T-cell (primary cell): ENCODE measurements at regions not wholly inside any gene's neighbourhood (a gene's known extent, or its start where the extent isn't known, plus 50 kb on each side); places are given as distances from the start of the nearest gene placed in this dataset.

ENCODE experiments used
- ATAC-seq, 4 experiments: fragments of 200-7000 bp in 3 of 4; fragments of 150-1000 bp in 1 of 4; cut with Tn5 transposase; replicated peaks in 1 of 4; 1 replicate in 3 of 4; 2 replicates in 1 of 4; pipeline ENCODE4 v1.10.0; 2021; ENCODE audit warnings: moderate library complexity in 3 of 4, mild to moderate bottlenecking in 2 of 4, moderate number of reproducible peaks in 1 of 4
- CTCF ChIA-PET, 2 donors: fragments of 300-600 bp; sonication (Branson Sonifier 250); formaldehyde crosslinking; loops; one replicate each; lab custom pipeline; 2022; ENCODE audit warnings: antibody characterized with exemption in 2 of 2; lab: Charles Lee
- POLR2A ChIA-PET, 2 donors: fragments of 300-600 bp; sonication (Branson Sonifier 250); formaldehyde crosslinking; loops; one replicate each; lab custom pipeline; 2022; ENCODE audit warnings: antibody characterized with exemption in 2 of 2; lab: Charles Lee
- DNase-seq, 35 experiments: peaks; one replicate each; pipeline versions ENCODE4 v3.0.0 to v3.0.0-alpha.2; 2013 to 2023
- H3K27ac ChIP-seq: one replicate; pipeline ENCODE4 v1.5.1; 2013; ENCODE audit warnings: low read length
- H3K27me3 ChIP-seq, 2 experiments: replicated peaks in 1 of 2; 1 replicate in 1 of 2; 2 replicates in 1 of 2; pipeline versions ENCODE4 v1.6.1 to v1.7.0; 2013; ENCODE audit warnings: low read length in 1 of 2, mixed read lengths in 1 of 2; ENCODE audit not compliant: control insufficient read depth in 2 of 2, insufficient read depth in 2 of 2; ENCODE audit errors: extremely low read depth in 1 of 2
- H3K36me3 ChIP-seq, 2 donors: 1 replicate in 1 of 2; 2 replicates in 1 of 2; pipeline versions ENCODE4 v1.6.1 to v1.7.0; 2013; ENCODE audit warnings: low read length in 1 of 2; ENCODE audit not compliant: control insufficient read depth in 2 of 2, insufficient read depth in 1 of 2; ENCODE audit errors: extremely low read depth in 1 of 2
- H3K4me1 ChIP-seq, 2 experiments: 1 replicate in 1 of 2; 2 replicates in 1 of 2; pipeline versions ENCODE4 v1.6.1 to v1.7.0; 2013; ENCODE audit warnings: low read length in 2 of 2, mixed read lengths in 1 of 2; ENCODE audit not compliant: insufficient read depth in 2 of 2, control insufficient read depth in 1 of 2; ENCODE audit errors: extremely low read depth in 1 of 2
- H3K4me3 ChIP-seq, 2 donors: 1 replicate in 1 of 2; 2 replicates in 1 of 2; pipeline versions ENCODE4 v1.5.1 to v1.7.0; 2013; ENCODE audit warnings: mild to moderate bottlenecking in 2 of 2, low read length in 1 of 2, moderate library complexity in 1 of 2; ENCODE audit not compliant: control insufficient read depth in 1 of 2; ENCODE audit errors: extremely low read depth in 1 of 2
- H3K9me3 ChIP-seq: 2 replicates; pipeline ENCODE4 v1.7.0; 2013
- H3K27ac Mint-ChIP-seq, 2 donors: one replicate each; pipeline ENCODE4 v1.8.0; 2020 to 2021; ENCODE audit warnings: mild to moderate bottlenecking in 2 of 2, mixed read lengths in 2 of 2
- H3K27me3 Mint-ChIP-seq, 2 donors: one replicate each; pipeline ENCODE4 v1.8.0; 2021 to 2022; ENCODE audit warnings: mixed read lengths in 2 of 2
- H3K36me3 Mint-ChIP-seq: one replicate; pipeline ENCODE4 v1.8.0; 2021; ENCODE audit warnings: mixed read lengths
- H3K4me1 Mint-ChIP-seq, 3 donors: one replicate each; pipeline ENCODE4 v1.8.0; 2020 to 2022; ENCODE audit warnings: mixed read lengths in 3 of 3, mild to moderate bottlenecking in 1 of 3
- H3K4me3 Mint-ChIP-seq, 3 donors: one replicate each; pipeline ENCODE4 v1.8.0; 2020 to 2022; ENCODE audit warnings: mild to moderate bottlenecking in 3 of 3, mixed read lengths in 3 of 3, moderate library complexity in 3 of 3
- H3K9me3 Mint-ChIP-seq, 3 donors: one replicate each; pipeline ENCODE4 v1.8.0; 2020 to 2022; ENCODE audit warnings: mixed read lengths in 3 of 3
- WGBS: methylation state at CpG from one replicate; pipeline ENCODE4 v1.1.5; 2013; ENCODE audit warnings: missing lambda C conversion rate; ENCODE audit not compliant: insufficient coverage; 5-methylcytosine and 5-hydroxymethylcytosine counted together

GRCh38 chr13:80055847-80056246, 285.1 kb downstream of the SPRY2 start:
- Histone ChIP-seq H3K9me3 (no peaks in the 10 kb centered on the region), H3K27me3 (no peaks in the 10 kb centered on the region), H3K27ac (no peak overlapping the region), H3K36me3 (no peaks in the 10 kb centered on the region), H3K4me1 (no peaks in the 10 kb centered on the region), H3K4me3 (no peak overlapping the region)
- ChIA-PET CTCF (no interaction called here), POLR2A (no interaction called here)
- Mint-ChIP-seq H3K4me3 (no peak overlapping the region), H3K27me3 (no peaks in the 10 kb centered on the region), H3K36me3 (no peaks in the 10 kb centered on the region), H3K9me3 (peaks cover 0 to 4% (median 2%) of the 10 kb centered on the region in 3 donors), H3K4me1 (no peaks in the 10 kb centered on the region), H3K27ac (no peak overlapping the region)
- DNase-seq: no peak
- ATAC-seq: no peak
- WGBS: 70% methylated on average over 1 of the region's 4 CpGs

- Mint-ChIP-seq H3K4me1 (peaks cover 0 to 5% (median 2%) of the 10 kb centered on the region in 3 donors), H3K9me3 (peaks cover 0 to 4% (median 0%) of the 10 kb centered on the region in 3 donors), H3K4me3 (no peak overlapping the region), H3K27me3 (no peaks in the 10 kb centered on the region), H3K27ac (no peak overlapping the region), H3K36me3 (no peaks in the 10 kb centered on the region)
- no peak for DNase-seq
- no peak for ATAC-seq
- H3K4me3 ChIP-seq: no peak overlapping the region
- no peak overlapping the region for H3K27ac ChIP-seq
- ChIA-PET POLR2A (no interaction called here), CTCF (no interaction called here)
- no peaks in the 10 kb centered on the region for H3K36me3 ChIP-seq
- WGBS: no CpG with 5 or more reads among the region's 3 CpGs
- no peaks in the 10 kb centered on the region for H3K9me3 ChIP-seq
- no peaks in the 10 kb centered on the region for H3K4me1 ChIP-seq
- H3K27me3 ChIP-seq: no peaks in the 10 kb centered on the region
Measured at GRCh38 chr13:80054806-80055205, 286.1 kb downstream of the SPRY2 start.

- peaks cover 0 to 4% (median 0%) of the 10 kb centered on the region in 3 donors for H3K9me3 Mint-ChIP-seq
- no peak for ATAC-seq
- Histone ChIP-seq H3K27ac (no peak overlapping the region), H3K36me3 (no peaks in the 10 kb centered on the region), H3K9me3 (no peaks in the 10 kb centered on the region), H3K27me3 (no peaks in the 10 kb centered on the region), H3K4me3 (no peak overlapping the region), H3K4me1 (peaks cover 2 to 4% of the 10 kb centered on the region in 2 experiments)
- peaks cover 5 to 13% (median 8%) of the 10 kb centered on the region in 3 donors for H3K4me1 Mint-ChIP-seq
- ChIA-PET POLR2A (no interaction called here), CTCF (no interaction called here)
- no peak overlapping the region for H3K27ac Mint-ChIP-seq
- H3K36me3 Mint-ChIP-seq: no peaks in the 10 kb centered on the region
- no peak for DNase-seq
- no peak overlapping the region for H3K4me3 Mint-ChIP-seq
- no peaks in the 10 kb centered on the region for H3K27me3 Mint-ChIP-seq
Measured at GRCh38 chr13:80052286-80052685, 288.6 kb downstream of the SPRY2 start.

- no CpG with 5 or more reads among the region's 1 CpG for WGBS
- H3K27ac Mint-ChIP-seq: no peak overlapping the region
- DNase-seq: no peak
Measured at GRCh38 chr13:80050252-80050651, 290.7 kb downstream of the SPRY2 start.

GRCh38 chr13:80048802-80049201, 292.1 kb downstream of the SPRY2 start:
- ChIA-PET CTCF (no interaction called here), POLR2A (no interaction called here)
- Histone ChIP-seq H3K4me3 (no peak overlapping the region), H3K27me3 (no peaks in the 10 kb centered on the region), H3K36me3 (no peaks in the 10 kb centered on the region), H3K9me3 (no peaks in the 10 kb centered on the region), H3K4me1 (peaks cover 2 to 4% of the 10 kb centered on the region in 2 experiments), H3K27ac (no peak overlapping the region)
- H3K27me3 Mint-ChIP-seq: no peaks in the 10 kb centered on the region
- ATAC-seq (peak; percentile 60 to 72 (median 70)), DNase-seq (peak in 20 of 35 experiments; percentile 1 to 52 (median 12))
- no CpG with 5 or more reads among the region's 7 CpGs for WGBS
- H3K36me3 Mint-ChIP-seq: no peaks in the 10 kb centered on the region
- H3K27ac Mint-ChIP-seq: no peak overlapping the region
- peaks cover 0 to 4% (median 0%) of the 10 kb centered on the region in 3 donors for H3K9me3 Mint-ChIP-seq
- peaks cover 5 to 13% (median 8%) of the 10 kb centered on the region in 3 donors for H3K4me1 Mint-ChIP-seq
- no peak overlapping the region for H3K4me3 Mint-ChIP-seq

More at GRCh38 chr13:80050252-80050651, 290.7 kb downstream of the SPRY2 start:
- Histone ChIP-seq H3K4me1 (peaks cover 2 to 4% of the 10 kb centered on the region in 2 experiments), H3K4me3 (no peak overlapping the region), H3K27ac (no peak overlapping the region), H3K36me3 (no peaks in the 10 kb centered on the region), H3K27me3 (no peaks in the 10 kb centered on the region), H3K9me3 (no peaks in the 10 kb centered on the region)
- ChIA-PET POLR2A (no interaction called here), CTCF (interaction anchor here in 1 of 2 donors (1.1 kb wide), 1 partner anchor 10 kb away, joined by 3 read pairs; no protein-coding TSS in a partner anchor)
- H3K4me1 Mint-ChIP-seq: peaks cover 5 to 13% (median 8%) of the 10 kb centered on the region in 3 donors
- no peaks in the 10 kb centered on the region for H3K36me3 Mint-ChIP-seq
- no peak overlapping the region for H3K4me3 Mint-ChIP-seq
- ATAC-seq: no peak
- no peaks in the 10 kb centered on the region for H3K27me3 Mint-ChIP-seq
- peaks cover 0 to 4% (median 0%) of the 10 kb centered on the region in 3 donors for H3K9me3 Mint-ChIP-seq

- no peak for ATAC-seq
- POLR2A ChIA-PET: no interaction called here
- Histone ChIP-seq H3K4me1 (peaks cover 2 to 4% of the 10 kb centered on the region in 2 experiments), H3K27ac (no peak overlapping the region), H3K4me3 (no peak overlapping the region), H3K9me3 (no peaks in the 10 kb centered on the region), H3K27me3 (no peaks in the 10 kb centered on the region), H3K36me3 (no peaks in the 10 kb centered on the region)
- Mint-ChIP-seq H3K27ac (no peak overlapping the region), H3K27me3 (no peaks in the 10 kb centered on the region), H3K36me3 (no peaks in the 10 kb centered on the region), H3K4me1 (peaks cover 5 to 13% (median 8%) of the 10 kb centered on the region in 3 donors), H3K4me3 (no peak overlapping the region), H3K9me3 (peaks cover 0 to 7% (median 0%) of the 10 kb centered on the region in 3 donors)
- CTCF ChIA-PET: no interaction called here
- WGBS: no CpG with 5 or more reads among the region's 1 CpG
- DNase-seq: no peak
Measured at GRCh38 chr13:80048030-80048429, 292.9 kb downstream of the SPRY2 start.

- no peak overlapping the region for H3K27ac Mint-ChIP-seq
- Histone ChIP-seq H3K4me3 (no peak overlapping the region), H3K27me3 (no peaks in the 10 kb centered on the region), H3K27ac (no peak overlapping the region), H3K36me3 (no peaks in the 10 kb centered on the region), H3K4me1 (peaks cover 2 to 4% of the 10 kb centered on the region in 2 experiments), H3K9me3 (no peaks in the 10 kb centered on the region)
- ATAC-seq (no peak), DNase-seq (no peak)
- H3K4me3 Mint-ChIP-seq: no peak overlapping the region
- H3K9me3 Mint-ChIP-seq: peaks cover 0 to 7% (median 0%) of the 10 kb centered on the region in 3 donors
- 73% methylated on average over 3 of the region's 8 CpGs for WGBS
- no peaks in the 10 kb centered on the region for H3K27me3 Mint-ChIP-seq
- H3K36me3 Mint-ChIP-seq: no peaks in the 10 kb centered on the region
- ChIA-PET POLR2A (no interaction called here), CTCF (no interaction called here)
- H3K4me1 Mint-ChIP-seq: peaks cover 5 to 13% (median 8%) of the 10 kb centered on the region in 3 donors
Measured at GRCh38 chr13:80047406-80047805, 293.5 kb downstream of the SPRY2 start.
